ENCODE measurements at regions not wholly inside any gene's neighbourhood (a gene's known extent, or its start where the extent isn't known, plus 50 kb on each side); places are given as distances from the start of the nearest gene placed in this dataset.

DNA sequence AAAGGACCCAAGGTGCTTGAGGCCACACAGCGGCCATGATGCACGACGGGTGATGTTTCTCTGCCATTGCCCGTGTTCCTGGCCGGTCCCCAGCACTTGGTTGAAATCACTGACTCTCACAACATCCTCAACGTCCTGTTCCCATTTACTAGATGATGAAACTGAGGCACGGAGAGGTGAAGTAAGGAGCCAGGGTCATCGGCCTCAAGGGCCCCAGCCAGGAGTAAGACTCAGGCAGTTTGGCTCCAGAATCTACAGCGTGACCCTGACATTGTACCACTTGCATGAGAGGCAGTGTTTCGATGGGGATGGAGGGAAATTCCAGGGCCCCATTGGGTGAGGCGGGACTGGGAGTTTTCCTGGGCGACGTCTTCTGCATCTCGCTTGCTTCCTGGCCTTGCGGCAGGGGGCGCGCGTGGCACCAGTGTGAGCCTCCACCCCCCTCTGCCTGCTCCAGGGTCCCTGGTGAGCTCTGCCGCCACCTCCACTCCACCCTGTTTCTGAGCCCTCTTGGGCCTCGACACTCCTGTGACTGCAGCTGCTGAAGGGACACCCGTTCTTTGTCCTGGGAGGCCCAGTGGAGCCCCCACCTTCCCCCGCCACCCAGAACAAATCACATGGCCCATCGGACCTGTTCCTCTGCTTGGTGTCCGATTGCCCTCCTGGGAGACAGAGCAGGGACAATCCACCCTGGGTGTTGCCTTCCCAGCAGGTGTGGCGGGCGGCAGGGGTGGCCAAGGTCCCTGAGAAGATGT is 133.0 kb upstream of the GSE1 start:
- no peak for DNase-seq

DNA sequence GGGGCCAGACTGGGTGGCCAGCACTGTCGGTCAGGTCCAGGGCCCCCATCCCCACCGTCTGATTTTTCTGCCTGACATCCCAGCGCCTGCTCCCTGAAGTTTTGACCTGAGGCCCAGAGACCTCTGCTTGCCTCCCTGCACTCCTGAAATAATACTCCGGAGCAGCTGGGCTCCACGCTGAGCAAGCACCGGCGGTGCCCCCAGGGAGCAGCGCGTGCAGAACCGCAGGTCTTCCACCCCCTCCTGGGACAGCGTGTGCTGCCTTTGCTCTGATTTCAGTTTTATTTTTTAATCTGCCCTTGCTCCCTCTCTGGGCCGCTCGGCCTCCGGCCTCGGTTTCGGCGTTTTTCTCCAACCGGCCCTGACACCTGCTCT is 132.4 kb upstream of the GSE1 start:
- DNase-seq = no peak

DNA sequence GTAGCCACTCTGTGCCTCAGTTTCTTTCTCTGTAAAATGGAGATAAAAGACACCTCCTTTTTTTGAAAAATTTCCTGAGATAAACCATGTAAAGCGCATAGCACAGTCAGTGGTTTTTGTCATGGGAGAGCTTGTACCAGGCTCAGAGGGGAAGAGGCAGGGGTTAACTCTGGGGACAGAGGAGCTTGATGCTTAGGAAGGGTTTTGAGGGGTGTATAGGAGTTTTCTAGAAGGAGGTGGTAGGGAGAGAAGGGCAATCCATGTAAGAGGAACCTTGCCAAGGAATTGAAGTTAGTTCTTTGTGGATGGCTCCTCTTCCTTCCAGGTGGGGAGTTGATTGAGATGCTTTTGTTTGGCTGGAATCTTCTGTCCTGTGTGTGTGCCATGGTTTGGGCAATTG is 131.9 kb upstream of the GSE1 start:
- DNase-seq = no peak

DNA sequence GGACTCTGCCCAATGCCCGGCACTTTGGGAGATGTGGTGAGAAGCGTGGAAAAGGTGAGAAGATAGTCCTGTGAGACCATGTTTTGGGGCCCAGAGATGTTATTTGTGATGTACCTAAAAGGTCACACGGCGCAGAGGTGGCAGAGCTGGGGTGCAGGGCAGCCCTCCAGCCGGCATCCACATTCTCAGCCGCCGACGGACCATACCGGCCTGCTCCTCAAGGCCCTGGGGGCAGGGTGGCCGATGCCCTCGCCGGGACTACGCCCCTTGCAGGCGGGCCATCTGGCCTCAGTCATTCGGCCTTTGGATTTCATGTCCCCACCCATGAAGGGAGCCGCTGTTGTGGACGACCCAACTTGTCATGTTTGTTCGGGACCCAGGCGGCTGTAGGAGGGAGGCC is 131.4 kb upstream of the GSE1 start:
- DNase-seq = no peak

DNA sequence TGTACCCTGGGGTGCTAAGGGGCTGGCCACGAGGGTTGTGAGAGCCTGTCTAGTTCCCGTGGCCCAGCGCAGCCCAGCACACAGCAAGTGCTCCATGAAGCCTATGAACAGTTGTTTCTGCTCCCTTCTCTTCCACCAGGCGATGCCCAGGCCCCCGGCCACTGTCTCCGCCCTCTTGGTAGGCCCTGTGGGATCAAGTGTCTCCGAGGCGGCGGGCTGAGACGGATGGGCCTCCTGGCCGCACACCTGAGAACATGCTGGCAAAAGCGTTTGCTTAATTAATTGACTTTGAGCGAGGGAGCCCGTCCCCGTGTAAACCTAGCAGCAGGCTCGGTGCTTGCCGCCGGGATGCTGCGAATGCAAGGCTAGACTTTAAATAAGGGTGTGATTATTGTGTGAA is 129.7 kb upstream of the GSE1 start:
- DNase-seq = no peak

DNA sequence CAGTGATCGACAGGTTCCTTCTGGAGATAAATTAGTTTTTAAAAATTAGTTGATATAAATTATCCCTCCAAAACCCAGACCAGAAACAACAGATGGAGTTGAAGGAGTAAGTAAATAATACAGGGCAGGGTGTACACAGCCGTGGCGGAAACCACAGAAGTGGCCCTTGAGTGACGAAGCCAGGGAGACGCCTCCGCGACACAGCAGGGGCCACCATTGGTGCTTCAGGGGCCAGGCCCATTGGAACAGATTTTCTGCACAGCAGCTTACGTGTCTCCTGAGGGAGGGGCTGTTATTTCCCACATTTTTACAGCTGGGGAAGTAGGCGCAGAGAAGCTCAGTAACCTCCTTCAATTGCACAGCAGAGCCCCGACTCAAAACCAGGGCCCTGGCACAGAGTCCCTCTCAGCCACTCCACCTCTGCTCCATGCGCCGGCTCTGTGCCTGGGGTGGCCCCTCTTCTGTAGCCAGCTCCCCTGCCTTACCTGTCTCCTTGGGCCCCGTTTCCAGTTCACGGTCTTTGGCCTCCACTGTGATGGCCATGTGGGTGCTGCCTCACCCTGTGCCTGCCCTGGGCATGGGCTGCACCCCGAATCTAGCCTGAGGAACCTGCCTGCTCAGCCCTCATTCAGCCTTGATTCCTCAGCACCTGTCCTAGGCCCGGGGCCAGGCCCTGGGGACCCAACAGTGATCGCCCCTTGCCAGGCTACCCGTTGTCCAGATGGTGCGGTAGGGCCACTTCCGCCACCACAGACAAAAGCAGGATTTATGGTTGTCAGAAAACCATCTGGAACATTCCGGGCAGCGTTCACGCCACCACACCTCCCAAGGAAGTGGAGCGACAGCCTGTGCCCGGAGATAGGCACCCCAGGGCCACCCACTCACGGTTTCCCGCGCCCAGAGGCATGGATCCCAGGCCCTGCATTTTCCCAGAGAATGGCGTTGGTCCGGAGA is 128.5 kb upstream of the GSE1 start:
- DNase-seq = no peak

DNA sequence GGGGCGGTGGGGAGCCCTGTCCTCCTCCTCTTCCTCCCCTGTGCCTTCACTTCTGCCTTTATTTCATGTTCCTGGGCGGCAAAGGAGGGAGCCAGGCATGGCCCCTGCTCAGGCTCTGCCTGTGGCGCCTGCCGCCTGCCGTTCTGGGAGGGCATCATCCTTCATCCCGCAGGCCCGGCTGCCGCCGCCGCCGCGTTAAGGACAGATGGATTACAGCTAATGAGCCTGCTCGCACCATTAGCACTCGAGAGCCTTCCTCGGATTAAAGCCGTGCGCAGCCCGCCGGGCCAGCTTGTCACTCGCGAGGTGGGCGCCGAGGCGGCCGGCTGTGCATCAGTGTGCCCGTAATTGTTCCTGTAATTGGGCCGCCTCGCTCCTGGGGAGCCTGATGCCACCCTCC is 127.7 kb upstream of the GSE1 start:
- no peak for DNase-seq

DNA sequence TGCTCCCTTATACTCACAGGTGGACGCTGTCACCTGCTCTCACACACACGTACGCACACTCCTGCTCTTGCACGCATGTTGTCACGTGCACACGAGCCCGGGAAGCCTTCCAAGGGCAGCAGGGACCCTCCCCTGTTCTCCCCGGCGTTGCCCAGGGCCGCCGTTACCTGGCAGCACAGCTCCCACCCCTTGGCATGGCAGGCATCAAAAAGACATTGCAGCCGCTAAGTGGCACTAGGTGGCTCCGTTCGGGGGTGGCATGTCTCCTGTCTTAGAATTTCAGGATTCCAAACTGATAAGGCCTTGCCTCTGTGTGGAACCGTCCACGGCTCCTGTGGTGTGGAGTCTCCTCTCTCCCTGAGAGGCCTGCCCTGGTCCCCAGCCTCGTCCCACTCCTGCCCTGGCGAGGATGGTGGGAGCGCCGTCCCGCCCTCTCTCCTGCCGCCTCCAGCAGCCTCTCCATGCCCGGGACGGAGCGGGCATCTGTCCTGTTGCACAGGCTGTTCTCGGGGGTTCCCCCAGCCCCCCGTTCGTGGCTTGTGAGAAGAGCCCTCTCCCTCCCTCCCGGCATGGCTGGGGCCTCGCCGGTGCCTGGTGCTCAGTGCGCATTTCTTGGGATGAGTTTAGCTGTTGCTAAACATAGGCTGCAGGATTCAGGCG is 126.7 kb upstream of the GSE1 start:
- DNase-seq = no peak

DNA sequence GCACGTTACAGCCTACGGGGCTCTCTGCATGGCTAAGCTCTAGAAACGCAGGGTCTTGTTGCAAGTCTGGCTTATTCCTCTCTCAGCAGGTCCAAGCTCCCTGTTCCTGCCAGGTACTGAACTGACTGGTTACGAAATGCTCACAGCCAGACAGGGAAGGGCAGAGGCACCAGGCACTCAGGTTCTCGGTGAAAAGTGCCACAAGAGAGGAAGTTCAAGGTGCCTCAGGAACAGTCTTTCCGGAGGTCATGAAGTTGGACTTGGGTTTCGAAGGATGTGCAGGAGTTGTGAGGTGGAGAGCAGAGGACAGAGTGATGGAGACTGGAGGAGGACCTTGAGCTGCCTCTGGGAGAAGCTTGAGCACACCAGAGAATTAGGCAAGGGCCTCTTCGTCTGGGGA is 124.7 kb upstream of the GSE1 start:
- no peak for DNase-seq

DNA sequence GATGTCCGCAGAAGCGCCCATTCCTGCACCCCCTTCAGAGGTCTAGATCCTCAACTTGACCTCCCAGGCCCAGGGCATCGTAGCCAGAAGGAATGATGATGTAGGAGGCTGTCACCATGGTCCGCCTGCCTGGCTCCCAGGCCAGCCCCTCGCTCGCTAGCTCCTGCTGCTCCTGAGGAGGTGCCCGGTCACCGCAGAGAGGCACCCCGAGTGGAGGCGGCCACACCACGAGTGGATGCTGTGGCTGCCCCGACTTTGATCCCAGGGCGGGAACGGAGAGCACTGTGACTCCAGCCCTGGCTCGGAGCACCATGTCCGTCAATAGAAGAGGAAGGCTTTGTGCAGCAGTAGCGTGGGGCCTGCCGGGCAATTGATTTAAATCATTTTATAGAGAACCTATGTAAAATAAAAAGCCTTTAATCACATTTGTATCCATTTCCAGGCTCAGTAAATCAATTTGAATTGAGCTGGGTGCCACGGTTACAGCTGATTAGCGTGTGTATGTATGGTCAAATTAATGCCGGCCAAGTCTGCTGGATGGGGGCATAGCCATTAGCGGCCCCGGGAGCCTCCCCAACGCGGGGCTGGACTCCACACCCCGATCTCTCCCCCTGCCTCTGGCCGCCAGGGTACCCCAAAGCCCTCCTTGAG is 122.6 kb upstream of the GSE1 start:
- no peak for DNase-seq

DNA sequence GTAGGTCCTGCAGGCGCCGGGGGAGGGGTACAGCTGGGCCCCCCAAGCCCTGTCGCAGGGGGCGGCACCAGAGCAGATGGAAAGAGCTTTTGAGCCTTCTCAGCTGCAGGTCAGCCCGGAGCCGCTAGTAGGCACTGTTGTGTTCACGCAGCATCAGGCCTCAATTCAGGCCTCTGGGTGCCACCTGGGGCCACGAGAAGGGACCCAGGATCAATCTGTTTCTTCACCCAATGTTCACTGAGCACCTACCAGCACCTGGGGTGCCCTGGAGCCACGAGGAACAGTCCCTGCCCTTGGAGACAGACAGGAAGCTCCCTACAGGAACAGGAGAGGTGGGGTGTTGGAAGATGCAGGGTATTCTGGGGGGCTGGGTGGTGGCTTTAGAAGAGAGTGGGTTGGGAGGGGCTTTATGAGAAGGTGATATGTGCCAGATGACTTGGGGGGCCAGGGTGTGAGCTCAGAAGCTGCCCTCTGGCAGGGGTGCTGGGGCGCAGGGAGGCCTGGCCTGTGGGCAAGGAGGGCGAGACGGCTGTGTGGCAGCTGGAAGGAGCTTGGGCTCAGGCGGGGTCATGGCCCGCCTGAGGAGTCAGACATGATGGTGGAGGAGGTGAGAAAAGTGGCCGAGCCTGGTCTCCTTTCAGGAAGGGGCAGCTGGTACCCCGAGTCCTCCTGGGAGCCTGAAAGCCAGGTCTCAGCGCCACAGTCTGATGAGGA is 121.9 kb upstream of the GSE1 start:
- no peak for DNase-seq

DNA sequence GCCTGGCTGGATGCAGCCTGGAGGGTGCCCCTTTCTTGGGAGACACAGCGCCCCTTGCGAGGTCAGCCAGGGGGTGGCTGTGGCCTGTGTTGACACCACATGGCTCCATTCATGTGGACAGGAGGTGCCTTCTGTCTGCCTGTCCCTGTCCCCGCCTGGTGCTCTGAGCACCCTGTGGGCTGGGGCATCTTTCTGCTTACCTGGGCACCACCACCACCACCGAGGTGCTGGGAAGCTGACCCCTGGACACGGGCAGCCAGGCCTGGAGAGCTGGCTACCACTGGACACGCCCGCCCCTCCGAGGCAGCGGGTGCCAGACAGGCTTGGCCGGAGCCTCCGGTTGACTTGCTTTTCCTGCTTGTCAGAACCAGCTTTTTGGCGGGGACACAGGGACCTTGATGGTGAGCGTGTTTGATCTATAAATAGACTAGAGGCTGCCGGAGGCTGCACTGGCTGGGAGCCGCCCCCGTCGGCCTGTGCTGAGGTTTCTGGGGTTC is 121.3 kb upstream of the GSE1 start:
- DNase-seq = peak; percentile 72

DNA sequence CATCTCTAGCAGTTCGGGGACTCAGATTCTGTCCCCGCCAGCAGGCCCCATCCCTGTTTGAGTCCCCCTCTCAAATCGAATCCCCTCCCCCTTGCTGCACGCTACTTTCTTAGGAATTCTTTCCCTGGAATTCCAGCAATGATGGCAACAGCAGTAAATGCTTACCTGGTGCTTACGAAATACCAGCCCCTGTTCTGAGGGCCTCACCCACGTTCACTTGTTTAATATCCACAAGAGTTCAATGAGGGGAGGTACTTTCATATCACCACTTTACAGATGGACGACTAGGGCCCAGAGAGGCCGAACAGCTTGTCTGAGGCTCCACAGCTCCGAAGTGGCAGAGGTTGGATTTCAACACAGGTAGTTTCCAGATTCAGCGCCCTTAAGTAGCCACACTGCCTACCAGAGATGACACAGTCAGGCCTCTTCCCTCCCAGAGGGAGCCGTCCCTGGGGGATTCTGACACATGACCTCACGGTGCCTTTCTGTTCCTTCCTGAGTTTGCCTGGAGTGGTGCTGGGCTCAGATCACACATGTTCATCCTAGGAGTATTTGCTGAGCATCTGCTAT is 120.7 kb upstream of the GSE1 start:
- no peak for DNase-seq

DNA sequence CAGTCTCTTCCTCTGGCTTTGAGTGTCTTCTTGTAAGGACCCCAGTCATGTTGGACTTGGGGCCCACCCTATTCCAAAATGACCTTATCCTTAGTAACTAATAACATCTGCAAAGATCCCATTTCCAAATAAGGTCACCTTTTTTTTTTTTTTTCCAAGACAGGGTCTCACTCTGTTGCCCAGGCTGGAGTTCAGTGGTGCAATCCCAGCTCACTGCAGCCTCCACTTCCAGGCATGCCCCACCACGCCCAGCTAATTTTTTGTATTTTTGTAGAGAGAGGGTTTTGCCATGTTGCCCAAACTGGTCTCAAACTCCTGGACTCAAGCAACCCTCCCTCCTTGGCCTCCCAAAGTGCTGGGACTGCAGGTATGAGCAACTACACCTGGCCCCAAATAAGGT is 118.8 kb upstream of the GSE1 start:
- no peak for DNase-seq

DNA sequence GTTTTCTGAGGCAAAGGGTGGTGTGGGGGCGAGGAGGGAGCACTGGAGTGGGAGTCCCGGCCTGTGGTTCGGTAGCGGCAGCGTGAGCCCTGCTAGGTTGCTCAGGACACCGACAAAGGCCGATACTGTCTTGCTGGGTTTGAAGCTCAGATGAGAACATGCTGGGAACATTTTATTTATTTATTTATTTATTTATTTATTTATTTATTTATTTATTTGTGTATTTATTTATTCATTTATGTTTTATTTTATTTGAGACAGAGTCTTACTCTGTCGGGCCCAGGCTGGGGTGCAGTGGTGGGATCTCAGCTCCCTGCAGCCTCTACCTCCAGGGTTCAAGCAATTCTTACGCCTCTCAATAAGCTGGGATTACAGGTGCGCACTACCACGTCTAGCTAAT is 117.9 kb upstream of the GSE1 start:
- no peak for DNase-seq

DNA sequence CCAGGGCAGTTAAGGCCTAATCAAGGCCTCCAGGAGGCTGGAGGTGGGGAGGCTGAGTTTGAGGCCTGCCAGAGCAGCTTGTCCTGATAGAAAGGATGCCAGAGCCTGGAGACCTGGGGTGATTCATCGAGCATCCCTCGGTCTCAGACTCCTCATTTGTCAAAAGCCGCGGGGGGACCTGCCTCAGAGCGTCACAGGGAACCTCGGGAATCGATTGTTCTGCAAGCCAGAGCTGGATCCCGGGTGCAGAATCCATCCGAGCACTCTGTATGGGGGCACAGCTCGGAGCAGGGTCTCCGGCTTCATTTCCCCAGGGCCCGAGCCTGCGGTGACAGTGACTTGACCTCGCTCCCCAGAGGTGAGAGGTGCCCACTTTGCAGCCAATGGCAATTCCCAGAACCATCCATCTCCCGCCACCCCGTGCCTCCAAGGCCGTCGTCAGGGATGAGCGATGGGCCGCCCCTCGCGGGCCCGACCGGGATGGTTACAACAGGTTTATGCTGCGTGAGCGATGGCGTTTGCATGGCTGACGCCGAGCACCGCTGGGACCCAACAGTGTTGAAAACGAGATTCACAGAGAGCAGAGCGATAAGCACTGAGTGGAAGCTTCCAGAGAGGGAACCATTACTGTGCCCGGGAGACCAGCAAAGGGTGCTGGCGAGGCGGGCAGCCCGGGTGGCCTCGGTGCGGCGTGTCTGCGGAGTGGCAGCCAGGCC is 117.1 kb upstream of the GSE1 start:
- no peak for DNase-seq

DNA sequence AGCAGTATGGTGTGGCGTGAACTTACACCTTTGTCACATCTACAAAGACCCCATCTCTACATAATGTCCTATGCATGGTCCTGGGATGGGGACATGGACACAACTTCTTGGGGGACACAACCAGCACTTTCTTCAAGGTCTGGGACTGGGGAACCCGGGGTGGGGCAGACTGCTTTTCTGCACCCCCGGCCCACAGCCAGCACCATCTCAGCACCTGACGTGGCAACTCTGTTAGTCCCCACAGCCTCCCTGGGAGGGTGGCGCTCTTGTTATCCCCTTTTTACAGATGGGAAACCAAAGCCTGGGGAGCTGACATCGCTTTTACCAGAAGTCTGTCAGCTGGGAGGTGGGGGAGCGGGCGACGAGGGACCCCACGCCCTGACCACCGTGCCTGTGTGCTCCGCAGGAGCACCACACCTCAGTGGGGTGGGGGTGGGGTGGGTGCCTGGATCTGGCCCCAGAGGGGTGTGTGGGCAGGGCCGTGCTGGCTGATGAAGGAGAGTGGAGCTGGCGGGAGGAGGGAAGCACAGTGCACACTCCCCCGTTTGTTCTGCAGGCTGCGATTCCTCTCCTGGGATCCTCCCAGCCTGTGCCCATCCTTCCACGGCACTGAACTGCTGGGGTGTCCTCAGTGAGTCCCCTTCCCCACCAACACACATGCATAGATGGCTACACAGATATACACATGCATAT is 115.4 kb upstream of the GSE1 start:
- DNase-seq = no peak

DNA sequence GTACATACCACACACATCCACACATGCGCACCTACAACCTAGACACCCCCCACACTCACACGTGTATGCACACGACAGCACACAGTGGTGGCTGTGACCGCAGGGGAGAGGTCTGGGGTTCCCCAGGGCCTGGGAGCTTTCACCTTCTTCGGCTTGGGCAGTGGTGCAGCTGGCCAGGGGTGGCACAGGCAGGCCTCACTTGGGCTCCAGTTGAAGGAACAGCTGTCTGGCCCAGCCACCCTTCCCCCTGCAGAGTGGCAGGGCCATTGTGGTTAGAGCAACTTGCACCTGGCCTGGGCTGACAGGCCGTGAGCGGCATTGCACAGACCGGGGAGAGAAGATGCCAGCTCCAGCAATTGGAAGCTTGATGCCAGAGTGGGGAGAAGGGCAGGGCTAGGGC is 114.5 kb upstream of the GSE1 start:
- DNase-seq = peak; percentile 65

DNA sequence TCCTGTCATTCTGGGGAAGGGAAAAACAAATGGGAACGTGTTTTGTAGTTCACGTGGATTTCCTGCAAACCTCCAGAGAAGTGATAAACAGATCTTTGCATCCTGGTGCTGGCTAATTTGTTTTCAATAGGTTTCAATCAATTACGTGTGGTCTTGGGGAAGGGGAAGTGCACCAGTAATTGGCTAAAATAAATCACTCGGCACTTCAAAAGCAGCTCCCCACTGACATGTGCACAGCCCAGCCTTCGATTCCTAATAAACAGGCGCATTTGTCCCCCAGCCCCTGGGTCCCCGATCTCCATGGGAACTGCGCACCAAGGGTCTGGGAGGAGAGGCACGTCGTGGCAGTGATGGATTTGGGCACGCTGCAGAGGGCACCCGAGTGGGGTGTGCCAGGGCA is 112.9 kb upstream of the GSE1 start:
- no peak for DNase-seq

DNA sequence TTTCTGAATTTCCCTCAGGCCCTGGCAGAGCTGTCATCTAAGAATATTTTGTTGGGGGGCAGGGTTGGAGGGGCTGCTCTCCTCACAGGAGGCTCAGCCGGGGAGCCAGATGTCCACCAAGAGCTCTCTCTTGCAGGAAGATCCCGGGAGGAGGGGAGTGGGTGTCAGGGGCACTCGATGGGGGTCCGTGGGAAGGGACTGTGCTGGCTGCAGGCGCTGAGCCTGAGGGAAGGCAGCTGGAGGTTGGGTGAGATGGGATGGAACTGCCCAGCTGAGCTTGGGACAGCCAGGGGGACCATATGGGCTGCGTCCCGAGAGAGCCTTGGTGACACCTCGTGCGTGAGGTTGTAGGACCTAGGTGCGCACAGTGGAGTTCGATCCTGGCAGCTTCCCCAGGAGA is 111.2 kb upstream of the GSE1 start:
- no peak for DNase-seq

DNA sequence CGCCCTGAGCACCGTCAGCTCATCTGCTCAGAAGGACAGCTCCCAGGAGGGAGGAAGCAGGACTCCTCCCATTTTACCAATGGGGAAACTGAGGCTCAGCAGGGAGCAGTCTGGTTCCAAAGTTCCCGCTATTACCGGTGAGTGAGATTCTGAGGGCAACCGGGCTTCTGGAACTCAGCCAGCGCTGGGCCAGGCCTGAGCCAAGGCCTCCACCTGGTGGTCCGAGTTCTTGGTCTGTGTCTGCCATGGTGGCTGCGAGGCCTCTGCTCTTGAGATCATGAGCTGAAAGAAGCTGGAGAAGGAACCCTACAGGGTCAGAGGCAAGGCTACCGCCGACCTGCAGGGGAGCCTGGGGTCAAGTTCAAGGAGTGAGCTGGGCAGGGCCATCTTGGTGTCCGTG is 110.8 kb upstream of the GSE1 start:
- DNase-seq = no peak

Data from femur (tissue), 1 donor.